A172 (cell line): ENCODE measurements at regions not wholly inside any gene's neighbourhood (a gene's known extent, or its start where the extent isn't known, plus 50 kb on each side); places are given as distances from the start of the nearest gene placed in this dataset.
"Not testable (repeated sequence)": the region's sequence is repeated elsewhere in the genome, so short reads cannot be mapped to it uniquely, and the experiment has no call there.

Source experiments
- DNase-seq: peaks from one replicate; pipeline ENCODE4 v3.0.0-alpha.2; 2015; ENCODE audit warnings: low spot score

DNA sequence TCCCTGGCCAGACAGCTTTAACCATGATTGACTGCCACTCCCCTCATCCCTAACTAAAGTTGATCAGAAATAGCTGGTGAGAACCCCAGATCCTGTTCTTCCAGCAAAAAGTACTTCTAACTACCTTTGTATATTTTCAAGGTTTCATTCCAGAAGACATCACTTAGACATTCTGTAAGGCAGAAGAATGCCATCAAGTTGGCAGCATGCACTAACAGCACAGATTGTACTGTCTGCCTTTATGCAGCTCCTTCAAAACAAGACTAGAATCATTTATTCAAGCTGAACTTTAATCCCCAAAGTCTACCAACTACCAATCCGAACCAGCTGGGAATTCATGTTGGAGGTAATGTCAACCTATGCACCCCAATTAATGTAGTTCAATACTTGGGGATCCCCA is 167.6 kb upstream of the KLHL1 start:
- no peak for DNase-seq

DNA sequence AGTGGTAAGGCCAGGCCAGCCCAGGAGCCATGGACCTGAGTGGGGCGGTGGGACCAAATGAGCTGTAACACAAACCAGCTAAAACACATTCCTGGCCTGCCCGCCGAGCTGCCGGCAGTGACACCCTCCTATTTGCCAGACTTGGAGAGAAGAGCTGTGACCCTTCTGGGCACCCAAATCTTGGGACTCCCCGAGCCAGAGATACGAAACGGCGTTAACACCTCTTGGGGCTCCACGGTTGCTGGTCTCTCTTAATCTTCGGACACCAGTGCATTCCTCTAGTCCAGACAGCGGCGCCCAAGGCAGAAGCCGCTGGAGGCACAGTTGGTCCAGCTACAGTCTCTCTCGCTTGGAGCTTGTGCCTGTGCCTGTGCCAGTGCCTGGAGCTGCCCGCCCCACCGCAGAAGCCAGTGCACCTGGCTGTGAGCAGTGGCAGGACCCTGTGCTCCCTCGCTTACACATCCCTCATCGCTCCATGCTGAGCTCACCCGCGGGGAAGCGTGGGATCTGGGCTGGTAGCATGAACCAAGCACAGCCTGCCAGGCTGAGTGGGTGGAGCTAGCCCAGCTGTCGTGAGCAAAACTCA is 147.2 kb upstream of the KLHL1 start:
- no peak for DNase-seq

DNA sequence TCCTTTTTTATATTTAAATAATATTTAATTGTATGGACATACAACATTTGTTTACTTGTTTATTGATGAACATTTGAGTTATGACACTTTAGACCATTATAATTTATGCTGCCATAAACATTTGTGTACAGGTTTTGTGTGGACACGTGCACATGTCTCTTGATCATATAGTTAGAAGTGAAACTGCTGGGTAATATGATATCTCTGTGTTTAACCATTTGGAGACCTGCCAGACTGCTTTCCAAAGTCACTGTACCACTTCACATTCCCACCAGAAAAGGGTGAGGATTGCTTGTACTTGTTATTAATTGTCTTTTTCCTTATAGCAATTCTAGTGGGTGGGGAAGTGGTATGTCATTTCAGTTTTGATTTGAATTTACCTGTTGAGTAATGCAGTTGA is 145.6 kb upstream of the KLHL1 start:
- no peak for DNase-seq

DNA sequence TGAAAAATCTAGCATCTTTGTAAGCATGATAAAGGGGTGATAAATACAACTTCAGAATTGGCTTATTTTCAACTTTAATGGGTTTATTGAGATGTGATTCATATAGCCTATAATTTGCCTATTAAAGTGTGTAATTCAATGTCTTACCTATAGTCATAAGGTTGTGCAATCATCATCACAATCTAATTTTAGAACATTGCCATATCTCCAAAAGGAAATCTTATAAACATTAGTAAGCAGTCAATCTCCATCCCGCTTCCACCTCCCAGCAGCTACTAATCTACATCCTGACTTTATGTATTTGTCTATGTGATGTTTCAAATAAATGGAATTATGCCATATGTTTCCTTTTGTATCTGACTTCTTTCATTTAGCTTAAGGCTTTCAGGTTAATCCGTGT is 145.2 kb upstream of the KLHL1 start:
- DNase-seq, result no peak

DNA sequence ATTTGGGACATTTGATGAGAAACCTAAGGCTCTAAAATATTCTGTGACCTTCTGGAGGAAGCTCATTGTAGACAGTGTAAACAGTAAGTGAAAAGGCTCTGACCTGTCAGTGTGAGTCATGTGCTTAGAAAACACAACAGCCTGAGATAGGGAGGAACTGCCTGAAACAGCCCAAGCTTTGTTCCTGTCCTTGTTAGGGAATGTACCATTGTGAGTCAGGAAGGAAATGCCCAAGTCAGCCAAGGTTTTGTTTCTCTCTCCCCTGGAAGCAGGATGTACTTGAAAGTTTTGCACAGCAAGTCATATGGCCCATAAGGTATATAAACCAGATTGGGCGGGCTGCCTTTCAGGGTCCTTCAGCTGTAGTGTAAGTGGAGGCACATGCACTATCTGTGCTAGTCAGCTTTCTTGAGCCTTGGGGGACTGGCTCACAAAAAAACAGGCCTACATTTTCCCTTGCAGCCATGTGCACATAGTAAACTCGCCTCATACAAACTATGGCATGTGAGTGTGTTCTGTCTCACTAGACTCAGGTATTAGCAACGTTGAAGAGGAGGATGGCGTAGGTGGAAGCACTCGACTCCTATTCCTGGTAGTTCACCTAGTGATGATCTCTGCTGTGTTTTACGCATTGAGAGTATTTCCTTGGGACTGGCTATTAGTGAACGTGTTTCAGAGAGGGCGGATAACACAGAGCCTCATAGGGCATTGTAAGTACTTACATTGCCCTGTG is 141.2 kb upstream of the KLHL1 start:
- peak; percentile 86 for DNase-seq

DNA sequence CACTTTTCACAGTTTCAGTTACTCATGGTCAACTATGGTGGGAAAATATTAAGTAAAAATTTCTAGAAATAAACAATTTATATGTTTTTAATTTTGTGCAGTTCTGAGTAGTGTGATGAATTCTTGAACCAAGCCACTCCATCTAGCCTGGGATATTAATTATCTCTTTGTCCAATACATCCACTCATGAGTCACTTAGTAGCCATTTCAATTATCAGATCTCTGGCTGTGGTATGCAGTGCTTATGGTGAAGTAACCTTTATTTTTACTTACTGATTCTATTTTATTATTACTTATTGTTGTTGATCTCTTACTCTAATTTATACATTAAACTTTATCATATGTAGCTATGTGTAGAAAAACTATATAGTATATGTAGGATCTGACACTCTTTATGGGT is 128.9 kb upstream of the KLHL1 start:
- peak; percentile 21 for DNase-seq

DNA sequence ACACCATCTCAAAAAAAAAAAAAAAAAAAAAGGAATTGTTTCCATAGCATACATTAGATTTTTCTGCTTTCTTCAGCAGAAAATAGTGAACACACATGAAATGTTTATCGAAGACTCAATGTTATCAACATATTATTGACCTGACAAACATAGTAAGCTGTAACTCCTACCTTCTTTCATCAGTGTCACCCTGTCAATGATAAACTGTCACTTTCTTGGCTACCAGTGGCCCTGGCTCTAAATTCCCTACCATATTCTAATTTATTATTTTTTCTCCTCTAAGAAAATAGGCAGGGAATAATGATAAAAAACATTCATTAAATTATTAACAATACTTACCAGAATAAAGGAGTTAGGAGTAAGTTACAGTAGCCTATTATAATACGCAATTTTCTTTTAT is 127.3 kb upstream of the KLHL1 start:
- DNase-seq, result no peak

DNA sequence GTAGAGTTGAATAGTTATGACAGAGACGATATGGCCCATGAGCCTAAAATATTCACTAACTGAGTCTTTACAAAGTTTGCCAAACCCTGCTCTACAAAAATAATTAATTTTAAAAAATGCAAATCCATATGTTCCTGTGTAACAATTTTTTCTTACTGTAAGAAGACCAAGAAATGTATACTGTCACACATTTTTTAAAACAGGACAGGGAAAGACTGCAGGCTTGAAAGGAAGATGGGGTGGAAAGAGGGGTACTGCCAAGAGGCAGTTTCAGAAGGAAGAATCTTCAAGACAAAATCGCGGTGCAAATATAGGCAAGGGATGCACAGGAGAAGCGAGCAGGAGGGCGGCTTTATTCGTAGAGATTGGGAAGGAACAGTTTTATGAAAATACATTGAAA is 115.7 kb upstream of the KLHL1 start:
- no peak for DNase-seq

DNA sequence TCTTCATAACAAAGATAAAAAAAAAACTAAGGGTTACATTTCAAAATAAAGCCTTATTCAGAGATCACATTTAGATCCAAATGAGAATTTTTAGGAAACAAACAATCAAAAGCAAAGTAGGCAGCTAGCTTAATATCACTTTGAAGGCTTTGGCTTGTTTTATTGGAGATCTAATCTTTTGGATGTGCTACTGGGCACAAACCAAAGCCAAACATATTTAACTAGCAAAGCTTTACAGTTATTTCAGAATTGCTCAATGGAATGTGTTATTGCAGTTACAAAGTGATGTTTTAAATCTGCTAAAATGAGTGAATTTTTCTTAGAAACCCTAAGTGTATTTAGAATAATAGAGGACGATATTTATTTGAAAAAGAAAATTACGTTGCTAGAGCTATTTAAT is 114.7 kb upstream of the KLHL1 start:
- DNase-seq, result no peak

DNA sequence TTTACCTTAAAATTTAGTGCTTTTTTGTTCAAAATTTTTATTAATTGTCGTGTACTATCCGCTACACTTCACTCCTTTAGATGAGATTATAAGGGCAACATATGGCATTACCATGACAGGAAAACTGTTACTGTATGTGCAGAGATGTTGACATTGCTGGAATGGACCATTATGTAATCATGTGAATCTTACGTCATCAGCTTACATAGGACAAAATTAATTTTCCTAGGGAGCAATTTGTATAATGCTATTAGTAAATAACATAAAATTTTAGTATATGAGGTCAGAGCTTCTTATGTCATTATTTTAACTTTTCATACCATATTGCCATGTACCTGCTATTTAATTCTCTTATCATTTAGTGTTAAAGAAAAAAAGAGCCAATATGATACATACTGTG is 110.4 kb upstream of the KLHL1 start:
- no peak for DNase-seq

DNA sequence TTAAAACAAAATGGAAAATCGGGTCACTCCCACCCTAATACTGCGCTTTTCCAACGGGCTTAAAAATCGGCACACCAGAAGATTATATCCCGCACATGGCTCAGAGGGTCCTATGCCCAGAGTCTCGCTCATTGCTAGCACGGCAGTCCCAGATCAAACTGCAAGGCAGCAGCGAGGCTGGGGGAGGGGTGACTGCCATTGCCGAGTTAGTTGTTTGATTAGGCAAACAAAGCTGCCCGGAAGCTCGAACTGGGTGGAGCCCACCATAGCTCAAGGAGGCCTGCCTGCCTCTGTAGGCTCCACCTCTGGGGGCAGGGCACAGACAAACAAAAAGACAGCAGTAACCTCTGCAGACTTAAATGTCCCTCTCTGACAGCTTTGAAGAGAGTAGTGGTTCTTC is 100.7 kb upstream of the KLHL1 start:
- not testable (repeated sequence) for DNase-seq

DNA sequence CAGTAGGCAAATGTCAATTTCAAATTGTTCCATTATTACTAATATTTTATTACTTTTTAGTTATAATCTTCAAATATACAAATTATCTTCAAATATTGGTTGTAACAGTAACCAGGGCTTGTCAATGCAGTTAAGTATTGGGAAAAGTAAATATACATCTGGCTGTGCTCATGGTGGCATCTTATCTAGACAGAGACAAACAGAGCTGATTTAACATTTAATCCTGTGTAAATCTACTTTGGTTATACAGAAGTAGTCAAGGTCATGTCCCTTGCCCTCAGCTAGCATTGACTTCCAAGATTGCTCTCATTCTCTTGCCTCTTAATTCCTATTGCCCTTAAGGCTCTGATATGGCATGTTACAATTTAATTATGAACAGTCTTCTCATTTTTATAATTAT is 98.4 kb upstream of the KLHL1 start:
- no peak for DNase-seq

DNA sequence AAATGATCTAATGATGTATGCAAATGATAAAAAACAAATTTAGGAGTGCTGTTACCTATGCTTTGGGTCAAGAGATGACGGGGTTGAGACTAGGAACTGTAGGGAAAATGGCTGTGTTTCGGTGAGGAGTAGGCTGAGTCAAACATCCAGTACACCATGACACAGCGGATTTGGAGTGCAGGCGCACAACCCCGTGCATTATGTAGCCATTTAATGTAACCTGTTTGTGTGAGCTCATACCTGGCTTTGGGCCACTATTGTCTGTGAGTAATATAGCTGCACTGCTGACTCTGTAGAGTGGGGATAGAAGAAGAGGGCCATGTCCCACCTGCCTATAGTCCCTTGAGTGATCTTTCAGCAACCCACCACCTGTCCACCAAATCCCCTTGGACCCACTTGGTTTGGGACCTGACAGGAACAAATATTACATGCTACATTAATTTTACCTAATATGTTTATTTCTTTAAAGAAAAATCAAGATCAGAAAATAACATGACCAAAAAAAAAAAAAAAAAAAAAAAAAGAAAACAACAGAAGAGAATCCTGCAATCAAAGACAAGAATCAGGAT is 95.5 kb upstream of the KLHL1 start:
- peak; percentile 88 for DNase-seq

DNA sequence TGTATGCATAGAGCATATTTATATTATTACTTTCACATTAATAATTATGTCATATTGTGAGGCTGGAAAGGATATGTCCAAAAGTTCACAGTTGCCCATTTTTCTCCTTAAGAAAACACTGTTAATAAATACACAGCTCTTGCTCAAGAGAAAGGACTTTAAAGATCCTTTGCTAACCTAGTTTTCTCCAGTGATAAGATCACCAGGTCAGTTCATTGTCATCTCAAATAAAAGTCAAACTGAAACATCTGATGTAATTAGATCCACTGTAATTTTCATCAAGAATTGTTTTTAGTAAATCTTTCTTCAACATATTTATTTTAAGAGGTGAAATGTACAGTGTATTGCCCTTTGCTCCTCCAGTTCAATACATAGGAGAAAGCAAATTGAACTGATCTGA is 82.8 kb upstream of the KLHL1 start:
- no peak for DNase-seq

DNA sequence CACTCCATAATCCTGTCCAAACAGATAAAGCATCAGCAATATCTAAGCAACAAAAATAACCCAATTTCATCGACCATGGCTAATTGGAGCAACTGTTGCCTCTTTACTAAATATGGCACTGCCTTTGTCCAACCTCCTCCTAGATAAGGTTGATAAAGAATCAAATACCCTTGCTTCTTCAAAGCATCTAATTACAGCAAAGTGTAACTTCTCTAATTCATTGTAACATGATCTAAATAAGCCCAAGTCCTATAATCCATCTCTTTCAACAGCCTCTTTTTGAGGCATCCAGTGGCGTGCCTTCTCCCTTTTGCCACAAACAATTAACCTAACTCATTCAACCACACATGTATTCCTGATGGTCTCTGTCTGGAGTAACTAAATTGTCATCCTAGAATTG is 81.7 kb upstream of the KLHL1 start:
- DNase-seq, result no peak

DNA sequence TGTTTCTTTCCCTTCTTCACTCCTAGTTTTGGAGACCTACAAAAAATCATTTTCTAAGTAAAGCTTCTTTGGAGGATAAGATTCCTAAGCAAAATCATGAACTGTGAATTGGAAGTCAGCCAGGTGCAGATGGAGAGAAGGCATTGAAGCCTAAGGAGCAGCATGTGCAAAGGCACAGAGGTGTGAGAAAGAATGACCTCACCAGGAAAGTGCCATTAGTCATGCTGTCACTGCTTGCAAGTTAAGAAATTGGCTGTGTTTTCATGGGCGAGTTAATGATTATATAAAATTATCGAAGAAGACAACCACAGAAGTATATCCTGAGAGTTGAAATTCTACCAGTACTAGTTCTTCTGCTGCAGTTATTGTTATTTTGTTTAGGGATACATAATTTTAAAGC is 80.3 kb upstream of the KLHL1 start:
- DNase-seq, result no peak

DNA sequence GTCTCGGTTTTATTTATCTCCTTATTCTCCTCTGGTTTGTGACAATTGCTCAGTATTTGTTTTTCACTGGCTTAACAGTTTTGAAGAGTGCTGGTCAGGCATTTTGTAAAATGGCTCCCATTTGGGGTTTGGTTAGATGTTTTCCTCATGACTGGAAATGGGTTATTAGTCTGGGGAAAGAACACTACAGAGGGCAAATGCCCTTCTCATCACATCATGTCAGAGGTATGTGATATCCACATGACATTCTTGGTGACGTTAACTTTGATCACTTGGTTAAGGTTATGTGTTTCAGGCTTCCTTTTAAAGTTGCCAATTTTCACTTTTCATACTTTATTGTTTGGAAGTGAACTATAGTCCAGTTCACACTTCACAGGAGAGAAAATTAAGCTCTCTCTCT is 74.8 kb upstream of the KLHL1 start:
- DNase-seq, result peak; percentile 61
